Stimulated activated CD8-positive, alpha-beta memory T cell treated with anti-CD3 and anti-CD28 coated beads, Interleukin-4, amount 100 ng/mL, for 1 hour (primary cell): ENCODE measurements at regions not wholly inside any gene's neighbourhood (a gene's known extent, or its start where the extent isn't known, plus 50 kb on each side); places are given as distances from the start of the nearest gene placed in this dataset.

Source experiments
- DNase-seq, 2 donors: peaks; one replicate each; pipeline ENCODE4 v3.0.0-alpha.2; 2020; ENCODE audit warnings: low read depth in 2 of 2, low spot score in 1 of 2

GRCh38 chr6:87858440-87858839, 156.4 kb upstream of the AKIRIN2 start:
- no peak for DNase-seq

GRCh38 chr6:87851674-87852299, 149.8 kb upstream of the AKIRIN2 start:
- DNase-seq = no peak

- DNase-seq = no peak
These were observed 146.6 kb upstream of the AKIRIN2 start for GRCh38 chr6:87848616-87849015.

GRCh38 chr6:87847830-87848210, 145.8 kb upstream of the AKIRIN2 start:
- DNase-seq = no peak

GRCh38 chr6:87847135-87847829, 145.2 kb upstream of the AKIRIN2 start:
- no peak for DNase-seq

GRCh38 chr6:87846434-87846833, 144.4 kb upstream of the AKIRIN2 start:
- no peak for DNase-seq

GRCh38 chr6:87840324-87840723, 138.3 kb upstream of the AKIRIN2 start:
- no peak for DNase-seq

GRCh38 chr6:87837876-87838275, 135.8 kb upstream of the AKIRIN2 start:
- DNase-seq = no peak

- DNase-seq = no peak
These were observed 135.4 kb upstream of the AKIRIN2 start for GRCh38 chr6:87837444-87837843.

GRCh38 chr6:87832025-87832825, 130.2 kb upstream of the AKIRIN2 start:
- no peak for DNase-seq

GRCh38 chr6:87830907-87831306, 128.9 kb upstream of the AKIRIN2 start:
- no peak for DNase-seq

- DNase-seq = no peak
These were observed 127.6 kb upstream of the AKIRIN2 start for GRCh38 chr6:87829622-87830121.

GRCh38 chr6:87828044-87828443, 126.0 kb upstream of the AKIRIN2 start:
- no peak for DNase-seq

- no peak for DNase-seq
These were observed 125.3 kb upstream of the AKIRIN2 start for GRCh38 chr6:87827346-87827745.

GRCh38 chr6:87826424-87826823, 124.4 kb upstream of the AKIRIN2 start:
- no peak for DNase-seq

GRCh38 chr6:87825821-87826221, 123.8 kb upstream of the AKIRIN2 start:
- DNase-seq = no peak

- DNase-seq = no peak
These were observed 123.0 kb upstream of the AKIRIN2 start for GRCh38 chr6:87824958-87825491.

- DNase-seq = no peak
These were observed 120.0 kb upstream of the AKIRIN2 start for GRCh38 chr6:87822011-87822410.

GRCh38 chr6:87820343-87820984, 118.4 kb upstream of the AKIRIN2 start:
- no peak for DNase-seq

- no peak for DNase-seq
These were observed 115.2 kb upstream of the AKIRIN2 start for GRCh38 chr6:87817183-87817582.

- no peak for DNase-seq
These were observed 113.4 kb upstream of the AKIRIN2 start for GRCh38 chr6:87815449-87815848.
